Right renal cortex interstitium (tissue), 3 donors: ENCODE measurements at regions not wholly inside any gene's neighbourhood (a gene's known extent, or its start where the extent isn't known, plus 50 kb on each side); places are given as distances from the start of the nearest gene placed in this dataset.
A peak's percentile ranks its signal among the peaks of the same experiment; 100 is the strongest.

ENCODE experiments used
- DNase-seq, 3 donors: peaks; one replicate each; pipeline ENCODE4 v3.0.0-alpha.2; 2013; ENCODE audit warnings: low read depth in 3 of 3, low spot score in 2 of 3

DNA sequence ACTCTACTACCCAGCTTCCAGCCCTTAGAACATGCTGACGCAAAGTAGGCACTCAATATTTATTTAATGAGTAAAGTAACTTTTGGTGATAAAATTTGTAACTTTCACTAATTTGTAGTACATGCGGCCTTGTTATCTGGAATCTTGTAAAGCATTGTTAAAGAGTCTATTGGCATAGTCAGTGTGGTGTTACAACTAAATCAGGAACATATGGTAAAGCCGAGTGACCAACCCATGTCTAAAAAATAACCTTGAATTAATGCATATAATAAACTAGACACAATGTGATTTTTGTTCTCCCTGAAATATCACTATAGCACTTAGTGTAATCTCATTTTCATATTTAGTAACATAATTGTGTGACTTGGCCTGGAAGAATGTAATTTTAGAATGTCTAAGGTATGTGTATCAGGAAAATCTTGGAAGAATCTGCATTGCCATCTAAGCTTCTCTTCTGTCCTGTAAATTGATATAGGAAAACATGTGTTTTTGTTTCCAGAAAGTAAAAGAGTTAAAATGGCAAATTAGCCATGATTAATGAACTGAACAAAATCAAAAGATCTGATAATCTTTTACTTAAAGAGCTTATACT lies 256.7 kb upstream of the GNAI1 start:
- no peak for DNase-seq

GRCh38 chr7:79876848-79877252 lies 257.8 kb upstream of the GNAI1 start:
- no peak for DNase-seq

DNA sequence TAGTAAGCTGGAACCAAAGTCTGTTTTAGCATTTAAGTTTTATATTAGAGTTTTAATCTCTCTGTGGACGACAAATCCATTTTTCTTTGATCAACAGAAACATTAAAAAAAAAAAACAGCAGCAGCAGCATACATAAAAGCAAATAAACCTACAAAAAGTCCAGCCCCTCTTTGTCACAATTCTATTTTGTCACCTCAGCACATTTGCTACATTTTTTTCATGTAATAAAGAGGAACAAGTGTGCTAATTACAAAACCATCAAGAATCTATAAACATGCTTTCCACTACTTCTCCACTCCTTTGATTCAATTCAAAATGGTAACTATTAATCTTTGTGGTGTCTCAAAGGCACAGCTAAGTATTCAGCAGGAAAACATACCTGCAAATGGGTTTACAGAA lies 259.8 kb upstream of the GNAI1 start:
- DNase-seq: no peak

- peak in 1 of 3 donors; percentile 10 for DNase-seq
Measured at GRCh38 chr7:79872176-79872575, 262.5 kb upstream of the GNAI1 start.

GRCh38 chr7:79868010-79868409 lies 266.6 kb upstream of the GNAI1 start:
- DNase-seq: no peak

DNA sequence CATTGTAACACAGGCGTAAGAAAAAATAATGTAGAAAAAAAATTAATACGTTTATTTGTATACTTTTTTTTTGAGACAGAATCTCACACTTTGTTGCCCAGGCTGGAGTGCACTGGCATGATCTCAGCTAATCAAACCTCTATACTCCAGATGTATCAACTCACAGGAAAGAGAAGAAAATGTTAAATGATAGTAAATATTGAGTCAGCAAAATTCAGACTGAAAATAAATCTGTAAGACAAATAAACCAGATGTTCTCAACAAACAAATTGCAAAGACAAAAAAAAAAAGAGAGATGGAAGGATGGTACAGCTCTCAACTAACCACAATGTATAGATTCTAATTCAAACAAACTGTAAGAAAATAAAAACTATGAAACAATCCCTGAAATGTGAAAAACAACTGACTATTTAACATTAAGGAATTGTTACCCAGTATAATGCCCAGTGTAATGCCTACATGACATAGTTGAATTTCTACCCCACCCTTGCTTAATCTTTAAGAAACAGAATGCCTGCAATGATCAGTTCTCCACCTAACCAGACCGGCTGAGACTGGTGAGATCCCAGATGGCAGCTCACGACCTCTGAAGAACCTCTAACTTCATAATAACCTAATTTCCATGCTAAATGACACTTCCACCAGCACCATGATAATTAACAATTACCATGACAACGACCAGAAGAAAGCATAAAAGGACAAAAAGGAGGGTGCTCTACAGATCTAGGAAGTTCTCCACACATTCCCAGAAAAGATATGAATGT lies 272.0 kb upstream of the GNAI1 start:
- no peak for DNase-seq

DNA sequence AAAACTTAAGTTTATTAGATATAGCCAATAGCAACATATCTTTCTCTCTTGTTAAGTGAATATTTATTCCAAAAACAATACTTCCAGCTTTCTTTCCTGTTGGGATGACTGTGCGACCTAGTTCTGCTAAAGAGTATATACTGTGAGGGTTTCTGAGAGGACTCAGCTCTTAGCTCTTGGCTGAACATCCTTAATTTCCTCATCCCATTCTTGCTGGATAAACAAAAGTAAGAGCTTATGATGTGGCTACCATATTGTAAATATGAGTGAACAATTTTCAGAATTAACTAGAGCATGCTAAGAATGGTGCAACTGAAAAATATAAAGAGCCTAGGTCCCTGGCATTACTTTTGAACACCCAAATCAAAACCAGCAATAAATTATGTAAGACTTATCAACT lies 279.5 kb upstream of the GNAI1 start:
- no peak for DNase-seq

DNA sequence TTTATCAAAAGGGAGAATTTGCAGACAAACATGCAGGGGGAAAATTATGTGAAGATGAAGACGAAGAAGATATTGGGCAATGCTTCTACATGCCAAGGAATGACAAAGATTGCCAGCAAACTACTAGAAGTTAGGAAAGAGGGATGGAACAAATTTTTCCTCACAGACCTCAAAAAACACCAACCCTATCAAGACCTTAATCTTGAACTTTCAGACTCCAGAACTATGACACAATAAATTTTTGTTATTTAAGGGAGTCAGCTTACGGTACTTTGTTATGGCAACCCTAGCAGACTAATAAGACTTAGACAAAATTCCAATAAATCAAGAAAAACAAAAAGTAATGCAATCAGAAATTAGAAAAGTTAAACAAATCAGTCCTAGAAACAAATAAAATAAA lies 280.0 kb upstream of the GNAI1 start:
- DNase-seq: no peak

DNA sequence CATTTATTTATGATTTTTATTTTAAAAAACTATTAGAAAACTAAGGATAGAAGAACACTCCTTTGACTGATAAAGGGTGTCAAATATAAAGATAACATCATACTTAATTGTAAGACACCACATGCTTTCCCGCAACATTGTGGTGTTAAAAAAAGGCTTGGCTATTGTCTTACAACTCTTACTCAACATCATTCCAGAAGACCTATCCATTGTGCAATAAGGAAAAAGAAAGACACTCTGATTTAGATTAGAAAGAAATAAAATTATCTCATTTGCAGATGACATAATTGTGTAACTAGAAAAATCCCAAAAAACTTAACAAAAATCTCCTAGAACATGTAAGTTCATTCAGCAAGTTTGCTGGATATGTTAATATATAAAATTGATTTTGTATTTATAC lies 296.7 kb upstream of the GNAI1 start:
- DNase-seq: no peak

- DNase-seq: no peak
Measured at GRCh38 chr7:79833616-79834015, 301.0 kb upstream of the GNAI1 start.

DNA sequence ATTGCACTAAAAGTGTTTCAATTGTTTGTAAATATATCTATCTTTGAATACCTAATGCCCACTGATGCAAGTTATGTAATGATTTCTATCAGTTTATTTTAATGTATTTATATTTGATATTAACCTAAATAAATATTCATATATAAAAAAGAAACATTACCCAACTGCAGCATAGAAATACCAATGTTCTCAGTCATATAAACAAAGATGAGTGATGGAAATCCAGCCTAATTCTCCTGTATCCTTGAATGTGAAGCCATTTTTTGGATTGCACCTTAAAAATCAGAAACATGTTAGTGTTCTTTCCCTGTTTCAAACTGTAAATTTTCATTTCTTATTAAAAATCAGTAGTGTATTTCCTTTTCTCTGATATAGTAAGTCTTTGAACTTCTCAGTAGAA lies 305.8 kb upstream of the GNAI1 start:
- no peak for DNase-seq

- DNase-seq: no peak
Measured at GRCh38 chr7:79823246-79823951, 311.2 kb upstream of the GNAI1 start.

DNA sequence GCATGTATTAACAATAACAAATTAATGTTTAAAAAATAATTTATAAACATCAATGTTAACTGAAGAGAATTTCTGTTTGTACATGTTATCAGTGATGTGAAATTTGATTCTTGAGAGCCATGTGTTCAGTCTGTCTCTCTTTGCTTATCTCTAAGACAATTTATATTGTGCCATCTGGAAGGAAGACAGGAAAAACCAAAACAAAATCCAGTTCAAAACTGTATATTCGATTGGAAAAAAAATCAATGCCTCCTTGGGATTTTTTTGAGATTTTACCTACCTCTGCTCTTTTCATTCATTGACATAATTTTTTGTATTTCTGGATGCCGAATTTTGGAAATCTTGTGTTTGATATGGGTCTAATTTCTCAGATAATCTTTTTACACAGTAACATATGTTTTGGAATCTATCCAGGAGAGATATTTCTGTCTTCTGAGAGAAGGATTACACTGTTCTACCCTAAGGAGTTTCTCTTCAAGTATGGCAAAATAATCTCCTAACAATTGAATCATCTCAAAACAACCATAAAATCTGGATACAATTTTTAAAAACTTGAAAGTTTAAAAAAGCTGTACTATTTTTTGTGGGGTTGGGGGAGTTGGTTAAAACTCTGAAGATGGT lies 311.9 kb upstream of the GNAI1 start:
- DNase-seq: no peak

GRCh38 chr7:79820387-79820786 lies 314.2 kb upstream of the GNAI1 start:
- peak; percentile 25 to 43 (median 32) for DNase-seq

DNA sequence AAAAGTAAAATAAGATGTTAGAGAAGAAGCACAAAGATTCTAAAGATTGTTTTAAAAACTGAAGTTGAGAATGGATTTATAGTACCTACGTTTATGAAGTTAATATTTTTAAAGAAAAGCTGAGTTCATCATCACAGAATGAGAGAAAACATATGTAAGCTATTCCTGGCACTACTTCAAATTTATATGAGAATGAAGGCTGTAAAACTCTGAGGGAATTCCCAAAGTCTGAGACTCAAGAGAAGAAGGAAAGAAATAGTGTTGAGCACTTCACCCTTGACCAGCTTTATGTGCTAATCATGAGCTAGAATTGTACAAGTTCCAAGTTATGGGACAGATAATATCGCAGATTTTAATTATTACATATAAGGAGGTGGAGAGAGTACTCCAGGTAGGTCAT lies 323.7 kb upstream of the GNAI1 start:
- DNase-seq: peak in 1 of 3 donors; percentile 8

- DNase-seq: no peak
Measured at GRCh38 chr7:79806161-79806734, 328.4 kb upstream of the GNAI1 start.

DNA sequence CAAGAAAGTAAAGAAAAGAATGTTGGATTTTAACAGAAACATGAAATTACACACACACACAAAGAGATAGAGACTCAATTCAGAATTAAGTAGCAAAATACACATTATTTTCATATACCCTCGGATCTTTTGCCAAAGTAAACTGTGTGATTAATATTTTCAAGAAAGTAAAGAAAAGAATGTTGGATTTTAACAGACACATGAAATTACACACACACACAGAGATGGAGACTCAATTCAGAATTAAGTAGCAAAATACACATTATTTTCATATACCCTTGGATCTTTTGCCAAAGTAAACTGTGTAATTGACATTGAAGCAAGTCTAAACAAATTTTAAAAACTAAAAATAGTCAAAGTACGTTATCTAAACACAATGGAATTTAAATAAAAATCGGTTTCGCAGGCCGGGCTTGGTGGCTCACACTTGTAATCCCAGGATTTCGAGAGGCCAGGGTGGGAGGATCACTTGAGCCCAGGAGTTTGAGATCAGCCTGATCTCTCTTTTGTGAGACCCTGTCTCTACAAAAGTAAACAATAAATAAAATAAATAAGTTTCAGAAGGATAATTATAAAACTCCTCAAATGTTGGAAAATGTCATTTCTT lies 337.3 kb upstream of the MAGI2 start:
- no peak for DNase-seq

DNA sequence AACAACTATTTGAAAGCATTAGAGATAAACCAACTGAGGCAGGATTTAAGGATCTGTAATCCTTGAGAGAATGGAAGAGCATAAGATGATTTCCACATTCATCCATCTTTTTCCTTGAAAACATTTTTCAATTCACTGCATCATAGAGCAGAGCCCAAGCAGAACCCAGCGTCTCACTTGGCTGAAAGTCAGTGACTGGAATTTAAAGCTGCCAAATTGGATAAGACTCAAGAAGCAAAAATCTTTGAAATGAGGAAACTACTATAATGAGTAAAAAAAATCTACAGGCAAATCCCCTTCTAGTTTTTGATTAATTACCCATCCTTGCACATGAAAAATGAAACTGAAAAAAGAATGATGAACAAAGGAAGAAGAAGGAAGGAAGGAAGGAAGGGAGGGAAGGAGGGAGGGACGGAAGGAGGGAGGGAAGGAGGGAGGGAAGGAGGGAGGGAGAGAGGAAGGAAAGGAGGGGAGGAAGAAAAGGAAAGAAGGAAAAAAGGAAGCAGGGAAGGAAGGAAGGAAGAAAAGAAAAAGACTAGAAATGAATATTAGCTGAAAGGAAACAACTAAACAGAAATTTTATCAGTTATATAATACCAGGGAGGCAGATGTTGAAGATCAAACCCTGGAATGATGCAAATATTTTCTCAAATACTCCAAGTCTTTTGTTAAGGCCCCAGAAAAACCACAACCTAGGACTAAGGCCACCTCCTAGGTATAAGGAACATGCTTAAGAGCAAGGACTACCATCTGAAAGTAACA lies 336.3 kb upstream of the MAGI2 start:
- DNase-seq: no peak

GRCh38 chr7:79787623-79788022 lies 334.2 kb upstream of the MAGI2 start:
- DNase-seq: no peak

DNA sequence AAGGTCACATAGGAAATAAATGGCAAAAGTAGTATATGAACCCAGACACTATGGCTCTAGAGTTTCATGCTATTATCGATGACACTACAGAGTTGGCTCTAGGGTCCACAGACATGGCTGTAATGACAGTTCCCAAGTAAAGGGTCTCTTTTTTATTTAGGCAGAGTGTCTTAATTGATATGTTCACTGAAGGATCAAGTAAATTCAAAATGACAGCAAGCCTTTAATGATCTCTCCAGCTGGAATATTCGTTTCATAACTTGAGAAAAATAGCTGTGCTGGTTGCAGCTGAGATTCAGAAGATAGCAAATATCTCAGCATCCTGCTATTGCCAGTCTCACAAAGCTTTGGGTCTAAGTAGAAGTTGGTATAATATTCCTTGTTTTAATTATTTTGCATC lies 333.6 kb upstream of the MAGI2 start:
- no peak for DNase-seq
